ENCODE measurements at regions not wholly inside any gene's neighbourhood (a gene's known extent, or its start where the extent isn't known, plus 50 kb on each side); places are given as distances from the start of the nearest gene placed in this dataset.

DNA sequence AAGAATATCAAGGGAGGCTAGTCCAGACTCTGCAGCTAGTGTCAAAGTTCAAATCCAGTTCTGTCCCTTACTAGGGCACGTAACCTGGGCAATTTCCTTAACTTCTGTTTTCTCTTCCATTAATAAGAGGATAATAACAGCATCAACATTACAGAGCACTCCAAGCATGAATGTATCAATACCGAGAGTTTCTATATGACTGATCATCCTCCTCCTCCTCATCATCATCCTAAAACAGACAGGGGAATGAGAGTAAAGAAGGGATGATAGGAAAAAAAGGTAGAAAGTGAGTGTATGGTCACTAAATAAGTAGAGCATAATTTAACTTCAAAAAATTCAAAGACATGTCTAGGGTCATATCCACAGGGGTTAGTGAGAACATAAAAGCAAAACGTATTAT, 171.4 kb downstream of the NDUFA12 start:
- TF ChIP-seq, protein P1, sequence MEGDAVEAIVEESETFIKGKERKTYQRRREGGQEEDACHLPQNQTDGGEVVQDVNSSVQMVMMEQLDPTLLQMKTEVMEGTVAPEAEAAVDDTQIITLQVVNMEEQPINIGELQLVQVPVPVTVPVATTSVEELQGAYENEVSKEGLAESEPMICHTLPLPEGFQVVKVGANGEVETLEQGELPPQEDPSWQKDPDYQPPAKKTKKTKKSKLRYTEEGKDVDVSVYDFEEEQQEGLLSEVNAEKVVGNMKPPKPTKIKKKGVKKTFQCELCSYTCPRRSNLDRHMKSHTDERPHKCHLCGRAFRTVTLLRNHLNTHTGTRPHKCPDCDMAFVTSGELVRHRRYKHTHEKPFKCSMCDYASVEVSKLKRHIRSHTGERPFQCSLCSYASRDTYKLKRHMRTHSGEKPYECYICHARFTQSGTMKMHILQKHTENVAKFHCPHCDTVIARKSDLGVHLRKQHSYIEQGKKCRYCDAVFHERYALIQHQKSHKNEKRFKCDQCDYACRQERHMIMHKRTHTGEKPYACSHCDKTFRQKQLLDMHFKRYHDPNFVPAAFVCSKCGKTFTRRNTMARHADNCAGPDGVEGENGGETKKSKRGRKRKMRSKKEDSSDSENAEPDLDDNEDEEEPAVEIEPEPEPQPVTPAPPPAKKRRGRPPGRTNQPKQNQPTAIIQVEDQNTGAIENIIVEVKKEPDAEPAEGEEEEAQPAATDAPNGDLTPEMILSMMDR (conservative IDR thresholded peaks at IDR 0.05) = no peak
- no peak for TF ChIP-seq EZH2 (IDR thresholded peaks at IDR 0.05; ENCODE audit: low read depth)
